ENCODE measurements at regions not wholly inside any gene's neighbourhood (a gene's known extent, or its start where the extent isn't known, plus 50 kb on each side); places are given as distances from the start of the nearest gene placed in this dataset.

DNA sequence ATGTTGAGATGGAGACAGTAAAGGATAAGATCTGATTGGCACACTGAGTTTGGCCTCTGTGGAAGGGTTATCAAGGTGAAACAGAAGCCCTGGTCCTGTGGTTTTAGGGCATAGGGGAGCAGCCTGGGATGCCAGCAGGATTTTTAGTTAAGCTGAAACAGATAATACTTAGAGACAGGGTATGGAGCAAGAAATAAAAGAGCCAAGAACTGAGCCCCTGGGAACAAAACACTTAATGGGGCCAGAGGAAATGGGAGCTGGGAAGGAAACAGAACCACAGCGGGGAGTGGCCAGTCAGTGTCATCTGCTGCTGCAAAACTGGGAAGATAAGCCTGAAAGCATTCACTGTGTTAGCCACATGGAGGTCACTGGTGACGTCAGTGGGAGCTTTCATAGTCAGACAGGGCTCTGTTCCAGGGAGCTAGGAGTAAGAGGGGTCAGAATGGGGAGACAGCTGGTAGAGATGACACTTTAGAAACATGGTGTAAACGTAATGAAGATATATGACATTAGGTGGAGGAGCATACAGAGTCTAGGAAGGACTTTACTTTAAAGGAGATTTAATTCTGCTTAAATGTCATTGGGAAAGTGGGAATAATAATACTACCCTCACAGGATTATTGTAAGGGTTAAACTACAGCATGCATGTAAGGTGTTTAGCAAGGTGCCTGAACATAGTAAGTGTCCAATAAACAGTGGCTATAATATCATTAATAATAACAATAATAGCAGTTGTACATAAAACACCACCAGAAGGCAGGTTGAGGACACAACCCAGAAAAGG, 172.7 kb upstream of the CTNNB1 start (continued):
- TF ChIP-seq, protein P1, sequence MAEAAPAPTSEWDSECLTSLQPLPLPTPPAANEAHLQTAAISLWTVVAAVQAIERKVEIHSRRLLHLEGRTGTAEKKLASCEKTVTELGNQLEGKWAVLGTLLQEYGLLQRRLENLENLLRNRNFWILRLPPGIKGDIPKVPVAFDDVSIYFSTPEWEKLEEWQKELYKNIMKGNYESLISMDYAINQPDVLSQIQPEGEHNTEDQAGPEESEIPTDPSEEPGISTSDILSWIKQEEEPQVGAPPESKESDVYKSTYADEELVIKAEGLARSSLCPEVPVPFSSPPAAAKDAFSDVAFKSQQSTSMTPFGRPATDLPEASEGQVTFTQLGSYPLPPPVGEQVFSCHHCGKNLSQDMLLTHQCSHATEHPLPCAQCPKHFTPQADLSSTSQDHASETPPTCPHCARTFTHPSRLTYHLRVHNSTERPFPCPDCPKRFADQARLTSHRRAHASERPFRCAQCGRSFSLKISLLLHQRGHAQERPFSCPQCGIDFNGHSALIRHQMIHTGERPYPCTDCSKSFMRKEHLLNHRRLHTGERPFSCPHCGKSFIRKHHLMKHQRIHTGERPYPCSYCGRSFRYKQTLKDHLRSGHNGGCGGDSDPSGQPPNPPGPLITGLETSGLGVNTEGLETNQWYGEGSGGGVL (CRISPR knock-in tag; IDR thresholded peaks at IDR 0.05), result no peak
- TF ChIP-seq MEF2D (tag; conservative IDR thresholded peaks at IDR 0.05; ENCODE audit: low read depth) (no peak), THAP12 (CRISPR knock-in tag; IDR thresholded peaks at IDR 0.05) (no peak), ATF4 (CRISPR knock-in tag; IDR thresholded peaks at IDR 0.05) (peak; percentile 49; the same call in 1 of the 2 replicates), PTRF (tag; IDR thresholded peaks at IDR 0.05) (no peak), ETV5 (CRISPR knock-in tag; IDR thresholded peaks at IDR 0.05; ENCODE audit: low read depth) (no peak), SMARCA5 (IDR thresholded peaks at IDR 0.05) (no peak), ZNF592 (IDR thresholded peaks at IDR 0.05) (no peak), ZNF23 (CRISPR knock-in tag; IDR thresholded peaks at IDR 0.05) (no peak), ETV1 (tag; conservative IDR thresholded peaks at IDR 0.05; ENCODE audit: low read depth) (no peak), CC2D1A (IDR thresholded peaks at IDR 0.05) (no peak), SRSF3 (IDR thresholded peaks at IDR 0.05; ENCODE audit: insufficient read depth, low read length) (no peak)
- TF ChIP-seq, protein P2, sequence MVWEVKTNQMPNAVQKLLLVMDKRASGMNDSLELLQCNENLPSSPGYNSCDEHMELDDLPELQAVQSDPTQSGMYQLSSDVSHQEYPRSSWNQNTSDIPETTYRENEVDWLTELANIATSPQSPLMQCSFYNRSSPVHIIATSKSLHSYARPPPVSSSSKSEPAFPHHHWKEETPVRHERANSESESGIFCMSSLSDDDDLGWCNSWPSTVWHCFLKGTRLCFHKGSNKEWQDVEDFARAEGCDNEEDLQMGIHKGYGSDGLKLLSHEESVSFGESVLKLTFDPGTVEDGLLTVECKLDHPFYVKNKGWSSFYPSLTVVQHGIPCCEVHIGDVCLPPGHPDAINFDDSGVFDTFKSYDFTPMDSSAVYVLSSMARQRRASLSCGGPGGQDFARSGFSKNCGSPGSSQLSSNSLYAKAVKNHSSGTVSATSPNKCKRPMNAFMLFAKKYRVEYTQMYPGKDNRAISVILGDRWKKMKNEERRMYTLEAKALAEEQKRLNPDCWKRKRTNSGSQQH (CRISPR knock-in tag; IDR thresholded peaks at IDR 0.05), result no peak
